ENCODE measurements at regions not wholly inside any gene's neighbourhood (a gene's known extent, or its start where the extent isn't known, plus 50 kb on each side); places are given as distances from the start of the nearest gene placed in this dataset.

DNA sequence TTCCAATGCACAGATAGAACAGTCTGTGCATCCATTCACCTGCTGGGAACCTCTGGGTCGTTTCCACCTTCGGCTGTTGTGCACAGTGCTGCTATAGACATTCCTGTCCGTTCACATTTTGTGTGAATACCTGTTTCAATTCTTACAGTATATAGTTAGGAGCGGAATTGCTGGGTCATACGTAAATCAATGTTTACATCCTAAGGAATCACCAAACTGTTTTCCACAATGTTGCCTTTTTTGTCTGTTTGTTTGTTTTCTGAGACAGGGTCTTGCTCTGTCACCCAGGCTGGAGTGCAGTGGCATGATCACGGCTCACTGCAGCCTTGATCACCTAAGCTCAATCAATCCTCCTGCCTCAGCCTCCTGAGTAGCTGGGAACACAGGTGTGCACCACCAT is 158.3 kb downstream of the CRYBB2 start:
- no peaks in the 10 kb centered on the region for H3K9me3 ChIP-seq (ENCODE audit: low read length)
- no peak for DNase-seq
- no peaks in the 10 kb centered on the region for H3F3A ChIP-seq (ENCODE audit: low read length, unreplicated experiment)
- H3K9me2 ChIP-seq (replicated peaks; ENCODE audit: low read length): no peaks in the 10 kb centered on the region
- H3K36me3 ChIP-seq (ENCODE audit: low read depth, low read length): peaks cover 3% of the 10 kb centered on the region; the same call in 1 of the 2 replicates
- H4K20me1 ChIP-seq (ENCODE audit: low read length): peaks cover 14% of the 10 kb centered on the region; the same call in 1 of the 2 replicates
- intact Hi-C loops (cut with micrococcal nuclease): no loop called here
- TF ChIP-seq EZH2 (IDR thresholded peaks at IDR 0.05; ENCODE audit: low read length, unreplicated experiment): no peak
- TF ChIP-seq EZH2phosphoT487 (IDR thresholded peaks at IDR 0.05; ENCODE audit: borderline replicate concordance, low read length): no peak
- TF ChIP-seq, protein P1, sequence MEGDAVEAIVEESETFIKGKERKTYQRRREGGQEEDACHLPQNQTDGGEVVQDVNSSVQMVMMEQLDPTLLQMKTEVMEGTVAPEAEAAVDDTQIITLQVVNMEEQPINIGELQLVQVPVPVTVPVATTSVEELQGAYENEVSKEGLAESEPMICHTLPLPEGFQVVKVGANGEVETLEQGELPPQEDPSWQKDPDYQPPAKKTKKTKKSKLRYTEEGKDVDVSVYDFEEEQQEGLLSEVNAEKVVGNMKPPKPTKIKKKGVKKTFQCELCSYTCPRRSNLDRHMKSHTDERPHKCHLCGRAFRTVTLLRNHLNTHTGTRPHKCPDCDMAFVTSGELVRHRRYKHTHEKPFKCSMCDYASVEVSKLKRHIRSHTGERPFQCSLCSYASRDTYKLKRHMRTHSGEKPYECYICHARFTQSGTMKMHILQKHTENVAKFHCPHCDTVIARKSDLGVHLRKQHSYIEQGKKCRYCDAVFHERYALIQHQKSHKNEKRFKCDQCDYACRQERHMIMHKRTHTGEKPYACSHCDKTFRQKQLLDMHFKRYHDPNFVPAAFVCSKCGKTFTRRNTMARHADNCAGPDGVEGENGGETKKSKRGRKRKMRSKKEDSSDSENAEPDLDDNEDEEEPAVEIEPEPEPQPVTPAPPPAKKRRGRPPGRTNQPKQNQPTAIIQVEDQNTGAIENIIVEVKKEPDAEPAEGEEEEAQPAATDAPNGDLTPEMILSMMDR (conservative IDR thresholded peaks at IDR 0.05; ENCODE audit: low read depth, low read length): no peak
- no TSS peak for BruUV-seq (replicated peaks)
- ChIA-PET CTCF (no interaction called here), POLR2A (ENCODE audit: unreplicated experiment) (interaction anchor here (0.6 kb wide), 1 partner anchor 325 kb away, joined by 3 read pairs; no protein-coding TSS in a partner anchor)
- H3K4me3 ChIP-seq (ENCODE audit: low read length): no peak overlapping the region
- no peak overlapping the region for H3K9ac ChIP-seq (ENCODE audit: low read length)
- H3K4me2 ChIP-seq (ENCODE audit: low read length): no peak overlapping the region
- no peaks in the 10 kb centered on the region for H3K27me3 ChIP-seq (ENCODE audit: low read length)
- ATAC-seq: no peak
- no peaks in the 10 kb centered on the region for H3K4me1 ChIP-seq (ENCODE audit: insufficient read depth, low read length)
- no peak overlapping the region for H2AFZ ChIP-seq (ENCODE audit: low read length)
- H3K79me2 ChIP-seq (ENCODE audit: low read length): peaks cover 23% of the 10 kb centered on the region
- H3K27ac ChIP-seq (ENCODE audit: low read length): no peak overlapping the region

DNA sequence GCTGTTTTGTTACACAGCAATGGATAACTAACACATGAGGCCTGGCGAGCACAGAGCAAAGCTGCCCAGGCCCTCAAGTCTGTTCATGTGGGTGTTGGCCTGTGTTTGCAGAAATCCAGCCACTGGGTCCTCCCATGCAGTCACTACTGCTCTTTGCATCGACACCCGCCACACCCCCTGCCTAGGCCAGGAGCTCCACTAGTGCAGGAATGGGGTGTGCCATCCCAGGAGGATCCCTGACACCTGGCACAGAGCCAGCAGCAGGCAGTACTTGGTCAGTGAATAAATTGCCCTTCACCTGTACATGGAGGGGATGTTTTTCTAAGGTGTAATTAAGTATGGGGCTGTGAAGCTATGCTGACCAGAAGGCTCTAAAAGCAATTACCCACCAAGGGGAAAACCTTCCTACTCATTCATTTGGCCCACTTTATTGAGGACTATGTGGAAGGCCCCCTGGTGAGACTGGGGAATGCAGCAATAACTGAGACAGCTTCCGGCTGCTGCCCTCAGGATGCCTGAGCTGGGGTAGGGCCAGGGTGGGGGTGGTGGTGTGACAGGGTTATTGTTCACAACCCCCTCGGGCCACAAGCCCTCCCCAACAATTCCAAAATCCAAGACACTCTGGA is 160.8 kb downstream of the CRYBB2 start:
- Histone ChIP-seq H3K36me3 (ENCODE audit: low read depth, low read length) (peaks cover 3% of the 10 kb centered on the region; the same call in 1 of the 2 replicates), H3K27me3 (ENCODE audit: low read length) (no peaks in the 10 kb centered on the region), H3K4me2 (ENCODE audit: low read length) (no peak overlapping the region), H3K4me3 (ENCODE audit: low read length) (no peak overlapping the region), H3K79me2 (ENCODE audit: low read length) (peaks cover 43% of the 10 kb centered on the region), H3K9ac (ENCODE audit: low read length) (no peak overlapping the region), H3K27ac (ENCODE audit: low read length) (no peak overlapping the region), H3K4me1 (ENCODE audit: insufficient read depth, low read length) (no peaks in the 10 kb centered on the region), H3K9me2 (replicated peaks; ENCODE audit: low read length) (no peaks in the 10 kb centered on the region), H2AFZ (ENCODE audit: low read length) (no peak overlapping the region), H3F3A (ENCODE audit: low read length, unreplicated experiment) (no peaks in the 10 kb centered on the region), H3K9me3 (ENCODE audit: low read length) (no peaks in the 10 kb centered on the region), H4K20me1 (ENCODE audit: low read length) (peaks cover 19% of the 10 kb centered on the region; the same call in 1 of the 2 replicates)
- DNase-seq (no peak), ATAC-seq (no peak)
- BruUV-seq (replicated peaks): no TSS peak
- ChIA-PET POLR2A (ENCODE audit: unreplicated experiment) (no interaction called here), CTCF (no interaction called here)
- intact Hi-C loops (cut with micrococcal nuclease): no loop called here
- no peak for TF ChIP-seq EZH2phosphoT487 (IDR thresholded peaks at IDR 0.05; ENCODE audit: borderline replicate concordance, low read length)
- TF ChIP-seq, protein P1 (conservative IDR thresholded peaks at IDR 0.05; ENCODE audit: low read depth, low read length): no peak
- TF ChIP-seq EZH2 (IDR thresholded peaks at IDR 0.05; ENCODE audit: low read length, unreplicated experiment): no peak

DNA sequence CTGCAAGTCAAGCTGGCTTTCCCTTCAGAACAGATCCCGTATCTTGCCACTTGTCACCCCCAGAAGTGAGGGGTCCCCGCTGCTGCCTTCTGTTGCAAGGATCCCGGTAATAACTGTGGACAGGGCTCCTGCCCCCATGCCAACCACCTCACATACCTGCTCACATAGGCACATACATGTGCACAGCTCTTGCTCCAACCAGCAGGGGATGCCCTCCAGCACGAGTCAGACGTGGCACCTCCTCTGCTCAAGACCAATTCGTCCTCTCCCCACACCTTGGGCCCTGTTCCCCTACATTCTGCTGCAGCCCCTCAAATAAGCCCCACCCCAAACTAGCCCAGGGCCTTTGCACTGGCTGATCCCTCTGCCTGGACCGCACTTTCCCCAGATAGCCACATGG is 163.3 kb downstream of the CRYBB2 start:
- BruUV-seq (replicated peaks): no TSS peak
- Histone ChIP-seq H4K20me1 (ENCODE audit: low read length) (peaks cover 29% of the 10 kb centered on the region; the same call in 1 of the 2 replicates), H3K4me1 (ENCODE audit: insufficient read depth, low read length) (no peaks in the 10 kb centered on the region), H3K27ac (ENCODE audit: low read length) (no peak overlapping the region), H3K9me2 (replicated peaks; ENCODE audit: low read length) (no peaks in the 10 kb centered on the region), H3K4me2 (ENCODE audit: low read length) (no peak overlapping the region), H3K79me2 (ENCODE audit: low read length) (peaks cover 68% of the 10 kb centered on the region), H3K9ac (ENCODE audit: low read length) (no peak overlapping the region), H3K4me3 (ENCODE audit: low read length) (no peak overlapping the region), H2AFZ (ENCODE audit: low read length) (no peak overlapping the region), H3K9me3 (ENCODE audit: low read length) (no peaks in the 10 kb centered on the region), H3F3A (ENCODE audit: low read length, unreplicated experiment) (no peaks in the 10 kb centered on the region), H3K36me3 (ENCODE audit: low read depth, low read length) (peaks cover 3% of the 10 kb centered on the region; the same call in 1 of the 2 replicates), H3K27me3 (ENCODE audit: low read length) (no peaks in the 10 kb centered on the region)
- DNase-seq (no peak), ATAC-seq (no peak)
- intact Hi-C loops (cut with micrococcal nuclease): no loop called here
- CTCF ChIA-PET: no interaction called here
- no peak for TF ChIP-seq EZH2 (IDR thresholded peaks at IDR 0.05; ENCODE audit: low read length, unreplicated experiment)
- TF ChIP-seq, protein P1 (conservative IDR thresholded peaks at IDR 0.05; ENCODE audit: low read depth, low read length): peak; percentile 36; the same call in 1 of the 2 replicates
- POLR2A ChIA-PET (ENCODE audit: unreplicated experiment): no interaction called here

Measured in PC-3 (cell line).